NCI-H2196 treated with DMSO at 0.1 percent for 48 hours (cell line): ENCODE measurements at regions not wholly inside any gene's neighbourhood (a gene's known extent, or its start where the extent isn't known, plus 50 kb on each side); places are given as distances from the start of the nearest gene placed in this dataset.

Source experiments
- DNase-seq: peaks from one replicate; lab custom pipeline; 2025; ENCODE audit not compliant: unreplicated experiment; lab: John Stamatoyannopoulos, UW

GRCh38 chr9:126151686-126152134 lies 174.9 kb upstream of the MVB12B start:
- peak; percentile 30 for DNase-seq

GRCh38 chr9:126152622-126153362 lies 173.8 kb upstream of the MVB12B start:
- no peak for DNase-seq

DNA sequence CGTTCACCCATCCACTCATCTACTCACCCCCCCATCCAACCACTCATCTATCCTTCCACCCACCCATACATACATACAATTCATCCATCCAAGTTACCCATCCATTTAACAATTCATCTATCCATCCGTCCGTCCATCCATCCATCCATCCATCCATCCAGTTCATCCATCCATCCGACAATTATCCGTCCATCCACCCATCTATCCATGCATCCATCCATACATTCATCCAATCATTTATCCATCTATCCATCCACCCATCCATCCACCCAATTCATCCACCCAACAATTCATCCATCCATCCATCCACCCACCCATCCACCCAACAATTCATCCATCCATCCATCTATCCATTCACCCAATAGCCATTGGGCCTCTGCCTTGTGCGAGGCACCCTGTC lies 173.2 kb upstream of the MVB12B start:
- DNase-seq = no peak

DNA sequence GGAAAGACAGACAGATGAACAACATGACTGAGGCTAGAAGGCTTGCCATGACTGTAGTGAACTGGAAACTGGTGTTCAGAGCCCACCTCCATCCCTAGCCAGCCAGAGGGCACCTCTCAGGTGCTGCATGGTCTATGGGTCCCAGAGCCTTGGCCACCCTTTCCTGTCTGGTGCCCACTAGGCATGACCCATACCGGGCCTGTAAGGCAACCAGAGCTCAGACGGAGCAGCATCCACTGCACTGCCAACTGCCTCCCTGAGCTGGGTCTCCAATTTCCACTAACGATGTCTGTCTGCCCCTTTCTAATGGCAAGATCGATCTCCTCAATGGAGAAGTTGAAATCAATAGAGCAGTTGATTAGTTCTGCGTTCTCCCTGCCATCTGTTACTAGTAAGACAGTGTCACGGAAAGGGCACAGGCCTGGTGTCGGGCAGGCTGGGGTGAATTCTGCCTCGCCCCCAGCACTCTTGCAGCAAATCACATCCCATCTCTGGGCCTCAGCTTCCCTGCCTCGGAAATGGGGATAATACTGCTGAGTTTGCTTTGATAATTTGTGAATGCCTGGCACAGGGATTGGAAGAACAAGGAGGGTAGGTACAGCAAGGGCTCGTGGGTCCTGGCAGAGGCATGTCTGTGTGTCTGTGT lies 172.3 kb upstream of the MVB12B start:
- DNase-seq = no peak

DNA sequence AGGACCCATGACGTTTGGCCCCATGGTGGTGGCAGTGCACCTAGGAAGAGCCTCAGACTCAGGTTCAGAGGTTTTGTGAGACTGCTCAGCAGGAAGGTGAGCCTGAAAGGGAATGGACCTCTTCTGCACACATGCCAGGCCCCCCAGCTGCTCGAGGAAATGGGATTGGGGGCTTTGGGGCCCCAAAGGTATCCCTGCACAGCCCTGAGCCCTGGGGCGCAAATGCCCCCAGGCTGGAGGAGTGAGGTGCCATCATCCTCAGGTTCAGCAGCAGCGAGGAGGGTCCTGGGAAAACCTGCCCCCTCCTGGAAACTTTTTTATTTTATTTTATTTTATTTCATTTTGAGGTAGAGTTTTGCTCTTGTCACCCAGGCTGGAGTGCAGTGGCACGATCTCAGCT lies 171.8 kb upstream of the MVB12B start:
- no peak for DNase-seq

DNA sequence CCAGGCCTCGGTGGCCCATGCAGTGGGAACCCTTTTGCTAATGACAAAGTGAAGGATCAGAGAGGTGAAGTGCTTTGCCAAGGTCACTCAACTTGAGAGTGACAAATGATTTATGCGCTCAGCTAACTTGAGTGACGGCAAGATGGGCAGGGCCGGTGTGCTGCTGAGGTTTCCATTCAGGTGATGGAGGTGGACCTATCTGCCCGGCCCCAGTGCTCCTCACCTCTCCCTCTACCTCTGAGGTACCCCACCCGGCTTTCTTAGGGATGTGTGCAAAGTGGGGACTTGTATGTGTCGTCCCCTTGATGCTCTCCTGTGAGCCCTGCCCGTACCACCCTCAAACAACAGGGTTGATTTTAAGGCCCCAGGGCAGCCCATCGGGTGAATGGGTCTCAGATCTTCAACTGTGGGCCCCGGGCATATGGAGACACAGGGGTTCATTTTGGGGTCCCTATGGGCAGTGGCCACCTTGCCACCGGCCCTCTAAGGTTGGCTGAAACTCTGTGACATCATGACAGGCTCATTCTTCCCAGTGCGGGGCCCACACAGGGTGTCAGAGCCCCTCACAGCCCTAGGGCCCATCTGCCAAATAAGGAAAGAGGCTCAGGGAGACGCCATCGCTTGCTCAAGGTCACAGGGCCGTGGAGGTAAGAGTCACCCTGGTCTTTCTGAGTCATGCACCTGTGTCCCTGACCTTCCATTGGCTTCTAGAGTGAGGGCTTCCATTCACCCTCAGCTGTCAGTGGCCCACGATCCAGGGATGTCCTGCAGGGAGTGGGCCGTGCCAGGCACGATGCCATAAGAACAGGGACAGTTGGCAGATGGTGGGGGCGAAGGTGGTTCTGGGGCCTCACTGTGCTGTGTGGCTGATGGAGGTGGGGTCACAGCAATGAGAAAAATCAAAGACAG lies 170.6 kb upstream of the MVB12B start:
- DNase-seq = no peak

DNA sequence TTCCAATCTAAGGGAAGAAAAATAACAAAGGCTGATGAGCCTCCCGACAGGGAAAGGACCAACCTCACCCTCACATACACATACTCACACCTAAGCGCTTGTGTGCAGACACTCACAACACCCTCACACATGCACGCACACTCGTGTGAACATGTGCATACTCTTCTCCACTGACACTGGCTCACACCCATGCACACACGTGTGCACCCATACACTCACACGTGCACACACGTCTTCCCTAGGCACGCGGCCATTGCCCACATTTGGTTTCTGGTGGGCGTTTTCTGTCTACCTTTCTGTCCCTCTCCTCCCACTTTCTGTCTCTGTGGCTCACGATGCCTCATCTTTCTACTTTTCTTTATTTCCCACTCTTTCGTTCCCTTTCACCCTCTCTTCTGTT lies 169.7 kb upstream of the MVB12B start:
- DNase-seq = no peak

GRCh38 chr9:126157423-126157822 lies 169.2 kb upstream of the MVB12B start:
- no peak for DNase-seq

GRCh38 chr9:126157826-126158587 lies 168.6 kb upstream of the MVB12B start:
- no peak for DNase-seq

- DNase-seq = no peak
These were observed 167.8 kb upstream of the MVB12B start for GRCh38 chr9:126158588-126159429.

GRCh38 chr9:126159430-126160060 lies 167.1 kb upstream of the MVB12B start:
- no peak for DNase-seq

DNA sequence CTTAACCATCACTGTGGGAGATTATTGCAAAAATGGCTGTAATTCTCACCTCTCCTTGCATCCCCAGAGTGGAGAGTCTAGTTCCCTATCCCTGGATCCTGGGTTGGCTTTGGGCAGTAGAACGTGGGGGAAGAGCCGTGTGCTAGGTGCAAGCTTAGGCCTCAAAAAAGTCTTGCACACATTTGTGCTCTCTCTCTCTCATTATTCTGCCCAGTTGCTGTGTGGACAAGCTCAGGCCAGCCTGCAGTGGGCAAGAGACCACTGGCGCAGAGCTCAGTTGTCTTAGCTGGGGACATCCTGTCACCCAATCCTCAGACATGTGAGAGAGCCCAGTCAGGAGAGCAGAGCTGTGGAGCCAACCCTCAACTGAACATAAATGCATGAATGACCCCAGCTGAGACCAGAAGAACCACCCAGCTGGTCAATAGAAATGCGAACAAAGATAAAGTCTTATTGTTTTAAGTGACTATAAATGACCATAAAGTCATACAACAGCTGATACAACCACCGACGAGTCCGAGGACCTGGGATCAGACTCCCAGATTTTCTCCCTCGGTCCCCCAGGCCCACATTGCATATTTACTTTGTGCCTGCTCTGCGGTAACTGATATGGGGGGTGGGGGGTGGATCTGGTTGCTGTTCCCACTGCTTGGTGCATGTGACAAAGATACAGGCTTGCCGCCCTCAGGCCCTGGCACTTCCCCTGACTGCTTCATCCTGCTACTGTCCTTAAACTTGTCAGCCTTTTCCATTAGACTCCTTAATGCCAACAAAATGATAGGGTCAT lies 166.4 kb upstream of the MVB12B start:
- DNase-seq = no peak

- no peak for DNase-seq
These were observed 165.7 kb upstream of the MVB12B start for GRCh38 chr9:126160854-126161329.

GRCh38 chr9:126162611-126163381 lies 163.8 kb upstream of the MVB12B start:
- DNase-seq = no peak

- no peak for DNase-seq
These were observed 161.7 kb upstream of the MVB12B start for GRCh38 chr9:126164796-126165525.

DNA sequence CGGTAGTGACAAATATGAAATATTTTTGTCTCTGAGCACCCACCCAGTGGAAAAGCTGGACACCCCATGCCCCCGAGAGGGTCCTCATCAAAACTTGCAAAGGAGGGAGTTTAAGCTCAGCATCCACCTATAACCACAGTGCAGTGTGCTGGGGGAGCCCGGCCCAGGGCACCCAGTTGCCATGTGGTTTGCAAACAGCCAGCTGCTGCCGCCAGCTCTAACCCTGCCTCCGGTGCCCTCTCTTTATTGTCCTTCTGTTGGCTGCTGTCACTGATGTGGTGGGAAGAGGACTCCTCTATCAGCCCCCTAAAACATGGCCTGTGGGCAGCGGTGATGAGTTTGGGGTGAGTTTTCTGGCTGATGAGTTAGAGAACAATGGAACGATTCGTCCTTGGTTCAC lies 160.9 kb upstream of the MVB12B start:
- DNase-seq = no peak

DNA sequence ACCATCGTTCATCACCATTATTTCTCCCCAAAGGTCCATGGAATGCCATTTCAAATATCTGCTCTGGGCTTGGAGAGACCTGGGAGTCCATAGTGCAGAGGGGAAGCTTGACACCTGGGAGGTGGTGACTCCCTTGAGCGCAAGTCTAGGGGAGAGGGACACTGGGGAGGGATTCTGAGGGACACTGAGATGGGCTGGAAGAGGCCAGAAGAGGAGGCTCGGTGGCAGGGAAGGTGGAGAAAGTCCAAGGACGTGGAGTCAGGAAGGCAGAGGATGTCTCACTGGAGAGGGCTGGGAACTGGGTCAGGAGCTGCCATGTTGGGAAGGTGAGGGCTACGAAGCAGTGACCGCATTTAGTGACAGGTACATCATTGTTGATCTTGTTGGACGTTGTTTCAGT lies 160.3 kb upstream of the MVB12B start:
- DNase-seq = no peak
